GM19351 (cell line): ENCODE measurements at regions not wholly inside any gene's neighbourhood (a gene's known extent, or its start where the extent isn't known, plus 50 kb on each side); places are given as distances from the start of the nearest gene placed in this dataset.
"Not testable (repeated sequence)": the region's sequence is repeated elsewhere in the genome, so short reads cannot be mapped to it uniquely, and the experiment has no call there.

Source experiments
- ATAC-seq: cut with Tn5 transposase; IDR thresholded peaks from one replicate; pipeline ENCODE4 v1.9.1; 2021; ENCODE audit warnings: mild to moderate bottlenecking, moderate library complexity; ENCODE audit not compliant: unreplicated experiment

GRCh38 chr5:93359296-93359959, 221.6 kb downstream of the NR2F1-AS1 start:
- ATAC-seq: no peak

- ATAC-seq: no peak
Observed at GRCh38 chr5:93358176-93358575, 222.8 kb downstream of the NR2F1-AS1 start.

GRCh38 chr5:93357686-93358085, 223.3 kb downstream of the NR2F1-AS1 start:
- no peak for ATAC-seq

DNA sequence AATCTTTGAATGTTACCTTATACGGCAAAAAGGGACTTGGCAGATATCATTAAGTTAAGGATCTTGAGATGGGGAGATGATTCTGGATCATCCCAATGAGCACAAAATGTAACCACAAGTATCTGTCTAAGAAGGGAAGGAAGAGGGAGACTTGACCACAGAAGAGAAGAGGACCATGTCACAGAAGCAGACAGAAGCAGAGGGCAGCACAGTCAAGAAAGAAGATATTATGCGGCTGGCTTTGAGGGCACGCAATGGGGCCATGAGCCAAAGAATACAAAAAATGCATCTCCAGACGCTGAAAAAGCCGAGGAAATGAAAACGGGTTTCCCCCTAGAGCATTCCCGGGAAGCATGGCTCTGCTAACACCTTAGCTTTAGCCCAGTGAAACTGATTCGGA, 225.3 kb downstream of the NR2F1-AS1 start:
- ATAC-seq: no peak

DNA sequence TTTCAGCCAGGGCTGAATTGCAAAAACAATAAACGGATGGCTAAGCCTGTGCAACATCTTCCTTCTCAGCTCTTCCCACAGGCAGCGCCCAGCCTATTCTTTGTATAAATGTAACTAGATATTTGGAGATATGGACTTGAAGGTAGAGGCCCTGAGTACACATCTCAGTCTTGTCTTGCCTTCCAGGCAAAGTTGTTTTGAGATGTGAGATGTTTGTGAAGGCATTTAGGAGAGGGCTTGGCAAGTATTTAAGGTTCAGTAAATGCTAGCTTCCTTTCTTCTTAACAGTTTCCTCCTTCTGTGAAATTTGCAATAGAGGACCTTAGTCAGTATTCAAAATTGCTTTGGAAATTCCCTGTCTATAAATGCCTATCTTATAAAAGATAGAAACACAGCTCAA, 228.8 kb downstream of the NR2F1-AS1 start:
- ATAC-seq: no peak

- no peak for ATAC-seq
Observed at GRCh38 chr5:93349613-93350012, 231.4 kb downstream of the NR2F1-AS1 start.

GRCh38 chr5:93348231-93348630, 232.8 kb downstream of the NR2F1-AS1 start:
- ATAC-seq: no peak

DNA sequence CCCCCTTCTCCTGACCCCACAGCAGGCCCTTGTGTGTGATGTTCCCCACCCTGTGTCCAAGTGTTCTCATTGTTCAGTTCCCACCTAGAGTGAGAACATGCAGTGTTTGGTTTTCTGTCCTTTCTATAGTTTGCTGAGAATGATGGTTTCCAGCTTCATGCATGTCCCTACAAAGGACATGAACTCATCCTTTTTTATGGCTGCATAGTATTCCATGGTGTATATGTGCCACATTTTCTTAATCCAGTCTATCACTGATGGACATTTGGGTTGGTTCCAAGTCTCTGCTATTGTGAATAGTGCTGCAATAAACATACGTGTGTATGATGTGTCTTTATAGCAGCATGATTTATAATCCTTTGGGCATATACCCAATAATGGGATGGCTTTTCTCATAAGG, 234.2 kb downstream of the NR2F1-AS1 start:
- not testable (repeated sequence) for ATAC-seq

DNA sequence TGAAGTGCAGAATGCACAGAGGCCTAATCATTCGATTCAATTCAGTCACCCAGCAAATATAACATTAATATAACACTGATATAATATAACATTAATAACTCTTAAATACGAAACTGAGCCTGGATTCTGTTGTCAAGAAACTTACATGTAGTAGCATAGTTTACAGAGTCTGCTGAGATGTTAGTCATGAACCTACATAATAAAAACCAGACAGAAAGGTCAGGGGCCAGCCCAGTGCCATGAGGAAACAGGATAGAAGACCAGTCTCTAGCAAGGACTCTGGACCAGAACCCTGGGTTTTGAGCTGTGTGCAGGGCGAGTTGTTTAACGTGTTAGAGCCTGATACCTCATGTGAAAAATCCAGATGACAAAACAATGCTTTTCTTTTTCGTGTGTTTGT, 234.7 kb downstream of the NR2F1-AS1 start:
- ATAC-seq: no peak

- ATAC-seq: peak; percentile 29
Observed at GRCh38 chr5:93343570-93343969, 237.4 kb downstream of the NR2F1-AS1 start.

- peak; percentile 83 for ATAC-seq
Observed at GRCh38 chr5:93342563-93343061, 238.4 kb downstream of the NR2F1-AS1 start.

- ATAC-seq: no peak
Observed at GRCh38 chr5:93340881-93341280, 240.1 kb downstream of the NR2F1-AS1 start.

DNA sequence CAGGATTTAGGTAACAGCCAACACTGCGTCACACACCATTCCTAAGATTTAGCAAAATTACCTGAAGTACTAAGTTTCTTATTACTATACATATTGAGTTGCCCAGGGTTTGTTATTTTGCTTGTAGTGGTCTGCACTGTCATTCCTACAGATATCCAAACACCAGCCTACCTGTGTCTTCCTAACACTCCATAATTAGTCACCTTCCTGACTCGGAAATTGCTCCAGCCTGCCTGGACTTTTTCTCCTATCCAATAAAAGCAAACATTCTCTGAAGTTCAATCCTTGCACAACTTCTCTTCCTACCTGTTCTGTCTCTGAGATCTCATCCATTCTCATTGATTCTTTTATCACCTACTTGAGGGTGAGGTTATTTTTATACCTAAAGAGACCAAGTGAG, 243.9 kb downstream of the NR2F1-AS1 start:
- no peak for ATAC-seq

- no peak for ATAC-seq
Observed at GRCh38 chr5:93336330-93337110, 244.5 kb downstream of the NR2F1-AS1 start.

DNA sequence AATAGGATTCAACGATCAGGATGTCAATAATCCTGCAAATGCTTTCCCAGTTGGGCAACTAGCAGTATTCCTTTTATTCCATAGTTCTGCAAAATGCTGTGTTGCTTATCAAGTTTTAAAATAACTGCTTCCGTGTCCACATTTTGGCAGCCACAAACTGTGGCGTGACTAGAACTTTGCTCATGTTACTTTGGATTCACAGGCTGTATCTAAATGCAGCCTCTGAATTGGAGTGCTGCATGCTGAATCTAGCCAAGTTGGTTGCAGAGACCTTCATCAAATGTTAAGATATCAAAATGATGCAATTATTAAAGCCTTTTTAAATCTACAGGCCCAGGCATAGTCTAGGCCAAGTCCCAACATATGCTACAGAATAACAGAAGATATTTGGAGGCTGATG, 249.2 kb downstream of the NR2F1-AS1 start:
- ATAC-seq: no peak

DNA sequence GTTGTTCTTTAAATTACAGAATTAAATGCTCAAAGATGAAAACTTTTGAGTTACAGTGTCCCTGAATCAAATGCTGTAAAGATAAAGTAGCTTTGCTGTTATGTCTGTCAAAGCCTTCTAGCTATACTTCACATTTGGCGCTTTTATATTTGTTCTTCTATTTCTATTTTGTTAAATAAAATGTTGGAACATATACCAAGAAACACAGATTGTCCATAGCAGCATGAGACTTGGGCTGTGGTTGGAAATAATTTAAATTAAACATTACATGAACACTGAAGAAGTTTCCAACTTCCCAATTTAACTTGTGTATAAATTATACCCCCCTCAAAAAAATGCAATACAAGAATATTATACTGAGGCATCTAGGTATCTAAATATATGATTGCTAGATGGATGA, 249.8 kb downstream of the NR2F1-AS1 start:
- no peak for ATAC-seq

GRCh38 chr5:93330506-93330905, 250.5 kb downstream of the NR2F1-AS1 start:
- ATAC-seq: no peak

DNA sequence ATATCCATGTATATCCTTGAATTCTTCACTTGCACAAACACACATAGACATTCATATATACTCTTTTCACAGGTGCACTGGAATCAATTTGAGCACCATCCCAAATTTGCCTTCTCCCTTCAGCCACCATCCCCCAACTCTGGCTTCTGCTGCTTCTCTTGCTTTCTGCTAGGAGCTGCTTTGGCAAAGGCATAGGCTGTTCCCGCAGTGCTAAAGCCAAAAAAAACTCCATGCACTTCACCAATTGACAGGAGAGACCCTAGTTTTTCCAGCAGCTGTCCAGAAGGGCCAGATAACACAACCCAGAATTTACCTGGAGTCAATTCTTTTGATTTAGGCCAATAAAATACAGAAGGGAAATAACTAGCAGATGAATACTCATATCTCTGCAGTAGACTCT, 251.3 kb downstream of the NR2F1-AS1 start:
- ATAC-seq: no peak

DNA sequence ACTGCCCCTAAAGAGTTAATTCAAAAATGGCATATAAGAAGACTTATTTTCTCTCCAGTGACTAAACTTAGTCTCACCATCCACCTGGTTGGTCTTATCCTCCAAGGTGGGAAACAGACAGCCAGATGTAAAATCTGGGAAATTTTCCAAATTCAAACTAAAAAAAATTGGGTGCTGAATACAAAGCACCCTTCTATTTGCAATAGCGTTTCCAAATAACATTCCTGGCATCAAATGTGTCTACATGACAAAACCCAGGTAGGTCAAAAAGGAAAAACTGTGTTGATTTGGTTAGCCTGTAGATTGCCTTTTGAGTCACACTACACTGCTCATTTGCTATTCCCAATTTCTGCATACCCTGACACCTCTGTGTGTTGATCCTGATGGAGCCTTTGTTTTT, 252.2 kb downstream of the NR2F1-AS1 start:
- ATAC-seq: no peak

DNA sequence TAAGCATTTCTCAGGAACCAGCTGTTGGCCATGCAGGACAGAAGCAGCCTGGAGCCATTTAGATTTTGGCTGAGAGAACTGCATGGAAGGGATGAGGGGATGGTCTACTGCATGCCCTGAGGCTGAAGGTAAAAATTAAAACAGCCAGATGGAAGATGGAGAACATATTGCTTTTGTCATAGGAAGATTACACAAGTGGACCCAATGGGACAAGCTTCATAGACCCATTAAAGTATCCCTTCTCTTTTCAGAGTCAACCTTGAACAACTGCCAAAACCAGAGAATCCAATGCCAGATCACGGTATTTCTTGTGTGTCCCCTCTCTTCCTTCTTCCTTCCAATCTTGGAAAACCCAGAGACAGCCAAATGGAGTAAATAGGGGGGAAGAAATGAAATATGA, 253.4 kb downstream of the NR2F1-AS1 start:
- ATAC-seq: no peak

GRCh38 chr5:93325946-93326345, 255.1 kb downstream of the NR2F1-AS1 start:
- ATAC-seq: no peak
